ENCODE measurements at regions not wholly inside any gene's neighbourhood (a gene's known extent, or its start where the extent isn't known, plus 50 kb on each side); places are given as distances from the start of the nearest gene placed in this dataset.

DNA sequence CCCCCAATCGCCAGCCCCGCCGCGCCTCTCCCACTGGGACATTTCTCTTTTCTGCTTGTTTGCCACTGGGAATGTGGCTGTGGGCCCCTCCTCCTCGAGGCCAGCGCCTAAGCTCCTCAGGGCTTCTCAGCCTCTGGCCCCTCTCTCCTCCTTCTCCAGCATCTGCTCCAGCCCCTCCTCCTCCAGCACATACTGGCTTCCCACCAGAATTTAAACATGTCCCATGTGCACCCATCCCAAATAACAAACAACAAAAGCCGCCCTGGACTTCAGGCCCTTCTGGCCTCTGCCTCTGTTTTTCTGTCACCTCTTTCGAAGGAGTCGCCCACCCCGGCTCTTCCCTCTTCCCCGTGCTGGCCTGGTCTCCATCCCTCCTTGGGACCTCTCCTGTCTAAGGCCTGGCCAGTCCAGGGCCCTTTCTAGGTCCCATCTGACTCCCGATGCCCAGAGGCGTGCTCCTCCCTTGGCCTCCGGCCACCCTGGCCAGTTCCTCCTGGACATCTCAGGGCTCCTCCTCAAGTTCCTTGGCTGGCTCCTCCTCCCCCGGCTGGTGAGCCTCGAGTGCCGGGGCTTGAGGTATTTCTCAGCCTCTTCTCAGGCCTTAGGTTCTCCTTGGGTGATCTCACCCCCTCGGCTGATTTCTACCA, 94.6 kb upstream of the SLC6A6 start:
- no peak for DNase-seq (ENCODE audit: low read depth)

DNA sequence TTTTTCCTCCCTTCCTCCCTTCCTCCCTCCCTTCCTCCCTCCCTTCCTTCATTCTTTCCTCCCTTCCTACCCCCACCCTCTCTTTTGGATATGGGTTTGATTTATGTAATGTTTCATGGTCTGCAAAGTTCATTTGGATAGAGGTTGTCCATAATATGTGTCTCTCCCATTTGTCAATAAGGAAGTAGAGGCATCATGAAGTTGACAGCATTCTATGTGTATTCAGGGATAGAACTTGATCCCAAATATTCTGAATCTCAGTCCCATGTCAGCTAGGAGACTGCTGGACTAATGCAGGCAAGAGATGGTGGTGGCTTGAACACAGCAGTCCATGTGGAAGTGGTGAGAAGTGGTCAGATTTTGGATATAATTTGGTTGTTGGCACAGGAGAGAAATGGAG, 90.7 kb upstream of the SLC6A6 start:
- no peak for DNase-seq (ENCODE audit: low read depth)

DNA sequence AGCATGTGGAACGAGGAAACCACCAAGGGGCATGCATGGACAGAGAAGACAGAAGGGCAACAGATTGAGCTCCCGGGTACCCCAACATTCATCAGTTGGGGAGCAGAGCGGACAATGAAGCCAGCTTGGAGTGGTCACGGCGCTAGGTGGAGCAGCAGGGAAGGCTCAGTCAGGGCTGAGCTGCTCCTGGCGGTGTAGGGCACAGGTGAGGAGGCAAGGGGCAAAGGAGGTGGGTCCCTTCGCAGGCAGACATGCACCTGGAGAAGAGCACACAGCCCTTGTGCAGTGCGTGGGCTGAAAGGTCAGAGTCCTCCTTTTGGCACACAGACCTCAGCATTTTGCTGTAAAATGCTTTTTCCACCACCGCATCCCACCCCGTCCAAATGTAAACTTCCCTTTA, 90.0 kb upstream of the SLC6A6 start:
- no peak for DNase-seq (ENCODE audit: low read depth)

GRCh38 chr3:14317057-14317553, 85.3 kb upstream of the SLC6A6 start:
- peak; percentile 60 for DNase-seq (ENCODE audit: low read depth)

- no peak for DNase-seq (ENCODE audit: low read depth)
Observed at GRCh38 chr3:14318646-14319045, 83.8 kb upstream of the SLC6A6 start.

DNA sequence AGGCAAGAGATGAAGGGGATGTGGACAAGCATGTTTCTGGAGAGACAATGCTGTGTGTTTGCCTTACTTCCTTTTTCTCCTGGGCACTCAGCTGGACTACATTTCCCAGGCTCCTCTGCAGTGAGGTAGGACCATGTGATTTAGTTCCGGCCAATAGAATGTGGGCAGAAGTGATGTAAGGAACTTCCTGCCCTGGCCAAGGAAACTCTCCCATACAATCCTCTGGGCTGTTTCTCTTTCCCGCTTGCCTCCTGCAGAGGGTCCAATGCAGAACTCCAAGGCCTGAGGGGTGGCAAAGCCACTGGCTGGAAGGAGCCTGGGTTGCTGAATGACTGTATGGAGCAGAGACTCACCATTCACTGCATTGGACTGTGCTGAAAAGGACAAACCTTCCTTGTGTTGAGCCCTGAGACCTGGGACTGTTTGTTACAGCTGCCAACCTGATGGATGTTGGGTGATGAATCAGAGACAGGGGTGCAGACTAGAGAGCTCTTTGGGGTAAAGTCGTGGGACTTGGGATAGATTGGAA, 82.7 kb upstream of the SLC6A6 start:
- peak; percentile 79 for DNase-seq (ENCODE audit: low read depth)

- DNase-seq (ENCODE audit: low read depth) = no peak
Observed at GRCh38 chr3:14320219-14320618, 82.2 kb upstream of the SLC6A6 start.

GRCh38 chr3:14322001-14322400, 80.4 kb upstream of the SLC6A6 start:
- DNase-seq (ENCODE audit: low read depth) = no peak

DNA sequence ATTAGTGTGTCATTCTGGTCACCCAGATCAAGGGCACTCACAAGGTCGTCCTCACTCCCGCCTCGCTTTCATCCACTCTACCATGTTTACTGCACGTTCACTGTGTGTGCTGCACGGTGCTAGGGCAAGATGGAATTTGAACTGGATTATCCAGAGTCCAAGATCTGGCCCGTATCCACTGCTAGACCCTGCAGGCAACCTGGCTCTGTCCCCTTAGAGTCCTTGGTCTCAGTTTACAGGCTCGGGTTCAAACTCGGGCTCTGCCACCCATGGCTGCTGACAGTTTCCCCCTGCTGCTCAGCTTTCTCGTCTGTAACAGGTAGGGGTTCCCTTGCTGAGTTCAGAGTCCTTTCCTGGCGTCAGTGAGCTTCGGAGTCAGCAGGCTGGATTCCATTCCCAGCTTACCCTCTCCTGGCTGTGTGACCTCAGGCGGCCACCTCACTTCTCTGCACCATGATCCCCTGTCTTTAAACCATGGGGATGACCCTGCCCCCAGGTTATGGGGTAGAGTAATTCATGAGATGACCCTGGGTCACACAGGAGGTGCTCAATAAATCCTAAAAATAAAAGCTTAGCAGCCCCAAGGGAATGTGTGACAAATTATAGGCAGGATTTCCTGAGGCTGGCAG, 79.6 kb upstream of the SLC6A6 start:
- no peak for DNase-seq (ENCODE audit: low read depth)

GRCh38 chr3:14323401-14324223, 78.8 kb upstream of the SLC6A6 start:
- no peak for DNase-seq (ENCODE audit: low read depth)

- peak; percentile 39 for DNase-seq (ENCODE audit: low read depth)
Observed at GRCh38 chr3:14324224-14324944, 78.0 kb upstream of the SLC6A6 start.

DNA sequence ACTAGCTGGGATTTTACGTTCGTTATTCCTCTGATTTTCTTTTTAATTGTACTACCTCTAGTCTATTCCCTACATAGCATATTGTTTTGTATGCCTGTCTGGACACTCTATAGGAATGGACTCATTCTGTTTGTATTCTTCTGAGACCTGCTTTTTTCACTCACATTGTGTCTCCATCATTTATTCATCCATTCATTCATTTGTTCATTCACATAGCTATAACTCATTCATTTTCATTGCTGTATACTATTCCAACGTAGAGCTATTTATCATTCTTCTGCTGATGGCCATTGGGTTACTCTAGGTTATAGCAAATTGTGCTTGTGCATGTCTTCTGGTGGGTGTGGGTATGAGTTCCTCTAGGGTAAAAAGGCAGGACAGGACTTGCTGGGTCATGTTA, 74.0 kb upstream of the SLC6A6 start:
- no peak for DNase-seq (ENCODE audit: low read depth)

GRCh38 chr3:14329116-14329830, 73.1 kb upstream of the SLC6A6 start:
- DNase-seq (ENCODE audit: low read depth) = peak; percentile 69

DNA sequence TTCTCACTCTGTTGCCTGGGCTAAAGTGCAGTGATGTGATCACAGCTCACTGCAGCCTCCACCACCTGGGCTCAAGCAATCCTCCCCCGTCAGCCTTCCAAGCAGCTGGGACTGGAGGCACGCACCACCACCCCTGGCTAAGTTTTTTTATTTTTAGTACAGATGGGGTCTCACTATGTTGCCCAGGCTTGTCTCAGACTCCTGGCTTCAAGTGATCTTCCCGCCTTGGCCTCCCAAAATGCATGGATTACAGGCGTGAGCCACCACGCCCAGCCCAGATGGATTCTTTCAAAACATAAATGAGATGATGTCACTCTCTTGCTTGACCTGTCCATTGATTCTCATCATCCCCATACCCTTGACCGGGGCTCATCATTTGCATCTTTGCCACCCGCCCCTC, 72.6 kb upstream of the SLC6A6 start:
- no peak for DNase-seq (ENCODE audit: low read depth)

GRCh38 chr3:14330508-14330907, 71.9 kb upstream of the SLC6A6 start:
- DNase-seq (ENCODE audit: low read depth) = no peak

DNA sequence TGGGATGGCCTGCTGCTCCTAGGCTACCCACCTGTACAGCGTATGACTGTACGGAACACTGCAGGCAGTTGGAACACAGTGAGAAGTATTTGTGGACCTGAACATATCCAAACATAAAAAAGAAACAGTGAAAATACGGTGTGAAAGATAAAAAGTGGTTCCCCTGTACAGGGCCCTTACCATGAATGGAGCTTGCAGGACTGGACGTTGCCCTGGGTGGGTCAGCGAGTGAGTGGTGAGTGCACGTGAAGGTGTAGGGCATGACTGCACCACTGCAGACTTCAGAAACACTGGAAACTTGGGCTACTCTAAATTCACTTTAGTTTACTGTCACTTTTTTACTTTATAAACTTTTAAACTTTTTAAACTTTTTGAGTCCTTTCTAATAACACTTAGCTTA, 71.2 kb upstream of the SLC6A6 start:
- DNase-seq (ENCODE audit: low read depth) = no peak

- no peak for DNase-seq (ENCODE audit: low read depth)
Observed at GRCh38 chr3:14332392-14332791, 70.0 kb upstream of the SLC6A6 start.

GRCh38 chr3:14333215-14333614, 69.2 kb upstream of the SLC6A6 start:
- DNase-seq (ENCODE audit: low read depth) = no peak

GRCh38 chr3:14333621-14334020, 68.8 kb upstream of the SLC6A6 start:
- no peak for DNase-seq (ENCODE audit: low read depth)

DNA sequence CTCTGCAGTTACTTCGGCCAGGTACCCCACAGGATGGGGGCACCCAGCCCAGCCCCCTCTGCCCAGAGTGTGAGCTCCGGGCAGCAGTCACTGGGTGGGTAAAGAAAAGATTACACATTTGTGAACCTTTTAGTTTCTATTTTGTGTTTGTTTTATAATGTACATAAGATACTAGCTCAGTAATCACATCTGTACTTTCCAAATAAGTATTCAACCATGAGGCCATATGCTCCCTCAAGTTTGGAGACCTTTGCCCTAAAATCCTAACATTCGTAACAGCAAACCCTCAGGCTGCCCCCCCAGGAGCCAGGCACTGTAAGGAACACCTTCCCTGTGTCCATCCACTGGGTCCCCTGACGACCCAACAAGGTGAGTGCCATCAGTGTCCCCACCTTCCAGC, 68.3 kb upstream of the SLC6A6 start:
- no peak for DNase-seq (ENCODE audit: low read depth)

DNA sequence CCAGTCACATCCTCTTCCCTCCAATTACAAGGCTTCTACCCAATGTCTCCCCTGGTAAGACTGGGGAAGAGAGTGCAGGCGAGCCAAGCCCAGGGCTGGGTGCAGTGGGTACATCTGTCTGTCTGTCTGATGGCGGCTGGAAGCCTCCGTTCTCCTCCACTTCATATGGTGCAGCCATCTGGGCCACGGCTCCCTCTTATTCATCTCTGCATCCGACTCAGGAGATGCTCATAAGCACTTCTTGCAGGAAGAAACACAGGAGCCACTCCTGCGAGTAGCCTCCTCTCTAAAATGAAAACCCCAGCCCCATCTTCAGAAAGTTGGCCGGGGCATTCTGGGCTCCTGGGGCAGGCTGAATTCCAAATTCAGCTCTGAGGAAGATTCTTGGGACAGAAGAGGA, 67.5 kb upstream of the SLC6A6 start:
- no peak for DNase-seq (ENCODE audit: low read depth)

All from Daoy (cell line).